AG08395 (cell line): ENCODE measurements at regions not wholly inside any gene's neighbourhood (a gene's known extent, or its start where the extent isn't known, plus 50 kb on each side); places are given as distances from the start of the nearest gene placed in this dataset.

Experiments
- DNase-seq: peaks from one replicate; pipeline ENCODE4 v3.0.0; 2012; ENCODE audit warnings: mixed read lengths, low spot score

DNA sequence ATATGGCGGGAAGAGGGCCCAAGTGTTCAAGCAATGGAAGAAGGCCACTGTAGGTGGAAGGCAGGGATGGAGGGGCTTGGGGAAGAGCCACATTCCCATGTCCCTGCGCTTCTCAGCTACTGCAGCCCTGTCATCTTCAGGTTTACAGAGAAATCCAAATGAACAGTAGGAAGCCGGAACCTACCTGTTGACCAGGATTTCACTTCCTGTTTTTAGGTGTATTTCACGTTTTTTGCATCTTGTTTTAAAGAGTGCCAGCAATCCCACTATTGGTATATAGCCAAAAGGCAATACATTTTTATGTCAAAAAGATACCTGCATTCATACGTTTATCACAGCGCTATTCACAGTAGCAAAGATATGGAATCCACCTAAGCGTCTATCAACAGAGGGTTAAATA lies 159.2 kb downstream of the SLC35B3 start:
- no peak for DNase-seq

DNA sequence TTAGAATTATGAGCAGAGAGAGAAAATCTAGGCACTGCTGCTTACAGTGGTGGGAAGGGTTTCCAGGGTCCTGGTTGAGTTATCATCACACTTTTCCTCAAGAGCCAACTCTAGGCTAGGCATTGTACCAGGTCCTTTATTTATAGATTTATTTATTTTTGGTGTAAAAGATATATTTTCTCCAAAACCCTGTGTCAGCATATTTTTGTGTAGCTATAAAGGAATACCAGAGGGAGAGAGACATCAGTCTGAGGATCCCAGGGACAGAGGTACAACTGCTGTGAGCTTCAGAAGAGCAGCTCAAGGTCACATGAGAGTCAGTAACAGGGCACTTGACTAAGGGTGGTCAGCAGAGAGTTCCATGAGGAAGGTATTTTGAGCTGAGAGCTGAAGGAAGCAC lies 159.7 kb downstream of the SLC35B3 start:
- DNase-seq: no peak

DNA sequence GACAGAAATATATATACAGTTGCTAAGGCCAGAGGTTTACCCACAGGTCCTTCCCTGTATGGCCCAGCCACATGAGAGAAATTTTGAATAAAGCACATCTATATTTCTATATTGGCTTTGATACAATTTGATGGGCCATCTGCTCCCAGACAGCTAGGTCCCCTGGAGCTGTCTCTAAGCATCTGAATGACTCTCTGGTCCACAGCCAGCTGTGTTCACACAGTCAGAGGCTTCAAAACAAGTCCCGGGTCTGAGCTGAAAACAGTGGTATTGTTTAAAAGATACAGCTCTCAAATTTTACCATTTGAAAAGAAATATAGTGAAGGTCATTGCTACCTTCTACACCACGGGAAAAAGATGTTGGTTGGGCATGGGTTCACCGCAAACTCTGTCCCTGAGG lies 161.1 kb downstream of the SLC35B3 start:
- no peak for DNase-seq

GRCh38 chr6:8269872-8270454 lies 165.4 kb downstream of the SLC35B3 start:
- DNase-seq: no peak

- no peak for DNase-seq
These were observed 166.3 kb downstream of the SLC35B3 start for GRCh38 chr6:8269094-8269493.

DNA sequence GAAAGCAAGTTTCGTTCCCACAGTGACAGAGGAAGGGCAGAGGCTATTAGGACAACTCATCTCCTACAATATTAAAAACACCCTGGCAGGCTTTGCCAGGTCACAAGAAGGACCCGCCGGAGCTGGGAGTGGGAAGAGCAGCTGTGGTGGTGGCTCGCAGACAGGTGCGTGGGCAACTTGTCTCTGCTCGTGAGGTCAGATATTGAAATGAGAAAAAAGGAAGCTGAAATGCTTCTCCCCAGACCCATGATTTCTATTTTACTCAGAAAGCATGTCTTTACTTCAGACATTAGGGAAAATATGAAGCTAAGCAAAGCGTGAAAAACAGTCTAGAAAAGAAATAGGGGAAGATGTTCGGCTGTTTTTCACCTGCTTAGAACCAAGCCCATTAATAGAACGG lies 166.3 kb upstream of the EEF1E1 start:
- DNase-seq: no peak

DNA sequence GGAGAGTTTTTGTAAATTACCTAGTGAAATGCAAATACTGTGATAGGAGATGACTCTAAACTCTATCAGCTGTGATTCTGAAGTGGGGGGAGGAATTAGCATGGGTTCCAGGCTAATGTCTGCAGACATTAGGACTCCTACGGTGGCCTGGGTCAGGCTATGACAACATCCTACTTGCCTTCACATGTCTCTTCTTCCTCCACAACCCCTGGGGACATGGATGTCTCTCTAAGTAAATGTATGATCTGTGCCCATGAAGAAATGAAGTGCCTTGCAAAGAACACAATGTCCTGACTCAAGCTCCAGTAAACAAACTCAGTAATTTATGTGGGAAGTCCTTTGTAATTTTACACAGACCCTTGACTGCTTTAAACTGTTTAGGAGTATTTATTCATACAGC lies 165.8 kb upstream of the EEF1E1 start:
- no peak for DNase-seq

DNA sequence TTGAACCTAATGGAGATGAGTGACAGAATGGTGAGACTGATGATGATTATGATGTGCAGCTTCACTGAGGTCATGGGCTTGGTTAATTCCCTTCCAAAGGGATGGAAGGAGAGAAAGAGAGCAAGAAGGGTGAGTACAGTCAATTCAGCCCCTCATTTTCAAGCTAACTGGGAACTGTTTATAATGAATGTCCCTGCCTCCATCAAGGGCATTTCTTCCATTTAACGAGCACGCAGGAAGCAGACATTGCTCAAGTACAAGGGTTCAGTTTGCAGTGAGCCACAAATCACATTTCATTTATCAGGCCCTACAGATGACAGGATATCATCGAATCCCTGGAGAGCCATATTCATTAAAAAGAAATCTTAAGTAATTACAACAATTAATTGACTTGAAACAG lies 158.3 kb upstream of the EEF1E1 start:
- DNase-seq: no peak

- no peak for DNase-seq
These were observed 144.1 kb upstream of the EEF1E1 start for GRCh38 chr6:8246403-8246802.

DNA sequence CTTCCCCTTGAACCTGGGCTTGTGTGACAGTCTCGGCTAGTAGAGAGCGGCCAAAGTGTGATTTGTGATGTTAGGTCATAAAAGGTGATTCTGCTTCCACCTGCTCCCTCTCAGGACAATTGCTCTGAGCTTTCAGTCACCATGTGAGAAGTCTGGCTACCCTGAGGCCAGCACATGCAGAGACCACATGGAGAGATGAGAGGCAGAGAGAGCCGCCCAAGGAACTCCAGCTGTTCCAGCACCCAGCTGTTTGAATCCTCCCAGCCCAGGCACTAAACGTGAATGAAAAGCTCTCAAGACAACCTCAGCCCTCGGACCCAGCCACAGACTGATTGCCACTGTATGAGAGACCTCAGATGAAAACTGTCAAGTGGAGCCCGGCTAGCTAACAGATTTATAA lies 143.4 kb upstream of the EEF1E1 start:
- no peak for DNase-seq

GRCh38 chr6:8243475-8243874 lies 141.1 kb upstream of the EEF1E1 start:
- no peak for DNase-seq

DNA sequence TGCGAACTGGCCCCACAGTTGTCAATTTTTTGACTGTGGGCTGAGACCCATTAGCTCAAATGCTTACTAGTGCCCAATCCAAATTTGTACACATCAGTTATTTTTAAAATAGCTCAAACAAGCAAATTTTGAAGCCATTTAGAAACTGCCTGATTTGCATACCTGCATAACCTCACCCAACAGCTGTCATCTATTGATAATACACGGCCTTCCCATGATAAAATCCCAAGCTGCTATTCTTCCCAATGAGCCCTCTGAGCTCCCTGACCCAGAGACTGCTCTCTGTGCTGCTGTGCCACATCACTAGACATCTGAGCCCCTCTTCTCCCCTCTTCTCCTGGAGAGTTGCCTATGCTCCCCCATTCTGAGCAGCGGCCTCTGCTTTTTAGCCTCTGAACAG lies 140.5 kb upstream of the EEF1E1 start:
- no peak for DNase-seq

GRCh38 chr6:8240301-8240700 lies 138.0 kb upstream of the EEF1E1 start:
- DNase-seq: no peak

DNA sequence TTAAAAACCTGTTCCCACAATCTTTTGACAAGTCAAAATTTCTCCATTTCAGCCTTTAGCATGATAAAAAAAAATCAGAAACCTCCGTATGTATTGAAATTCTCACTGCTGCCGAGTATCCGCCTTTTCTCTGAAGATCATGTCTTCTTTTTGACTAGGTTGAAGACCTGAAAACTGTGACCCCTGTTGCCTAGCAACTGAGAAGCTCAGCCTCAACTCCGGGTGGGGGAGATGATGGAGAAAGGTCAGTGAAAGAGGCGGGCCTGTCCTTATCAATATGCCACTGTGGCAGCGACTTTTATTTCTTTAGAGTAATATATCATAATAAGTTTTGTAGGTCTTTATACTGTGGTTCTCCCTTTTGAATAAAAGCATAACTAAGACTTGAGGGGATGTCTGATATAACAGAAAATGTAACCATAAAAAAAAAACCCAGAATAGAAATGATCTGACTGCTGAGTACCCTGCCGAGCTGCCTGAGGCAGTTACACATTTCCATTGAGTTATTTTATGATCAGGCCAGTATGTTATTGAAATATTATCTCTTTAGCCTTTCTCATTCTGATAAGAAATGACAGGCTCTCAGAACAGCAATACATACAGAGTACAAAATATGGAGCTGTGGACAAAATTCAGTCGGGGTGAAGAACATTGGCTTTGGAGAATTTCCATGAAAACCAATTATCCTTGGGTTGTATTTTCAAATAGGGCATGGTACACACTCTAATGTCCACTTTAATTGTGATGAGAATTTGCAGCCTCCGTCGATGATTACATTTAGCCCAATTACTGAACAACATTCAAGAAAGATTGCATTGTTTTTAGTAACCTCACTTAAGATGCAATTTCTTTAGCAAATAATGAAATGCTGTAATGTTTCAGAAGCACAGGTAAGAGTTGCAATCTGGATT lies 136.7 kb upstream of the EEF1E1 start:
- DNase-seq: no peak

DNA sequence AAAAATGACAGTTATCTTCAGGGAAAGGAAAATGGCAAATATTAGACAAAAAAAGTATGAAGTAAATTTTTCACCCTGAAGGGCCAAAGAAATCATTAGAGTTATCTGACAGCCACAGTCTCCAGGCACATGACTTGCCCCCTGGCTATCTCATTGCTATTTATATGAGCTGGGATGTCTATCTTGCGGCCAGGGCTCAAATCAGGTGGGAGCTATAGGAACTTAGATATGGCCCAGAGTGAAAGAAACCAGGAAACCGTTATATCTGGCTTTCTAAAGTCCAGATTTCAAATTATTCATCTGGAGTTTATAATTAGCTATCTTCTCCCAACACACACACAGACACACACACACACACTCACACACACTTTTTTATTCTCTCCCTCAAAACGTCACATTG lies 135.3 kb upstream of the EEF1E1 start:
- no peak for DNase-seq

GRCh38 chr6:8236956-8237355 lies 134.6 kb upstream of the EEF1E1 start:
- DNase-seq: no peak

DNA sequence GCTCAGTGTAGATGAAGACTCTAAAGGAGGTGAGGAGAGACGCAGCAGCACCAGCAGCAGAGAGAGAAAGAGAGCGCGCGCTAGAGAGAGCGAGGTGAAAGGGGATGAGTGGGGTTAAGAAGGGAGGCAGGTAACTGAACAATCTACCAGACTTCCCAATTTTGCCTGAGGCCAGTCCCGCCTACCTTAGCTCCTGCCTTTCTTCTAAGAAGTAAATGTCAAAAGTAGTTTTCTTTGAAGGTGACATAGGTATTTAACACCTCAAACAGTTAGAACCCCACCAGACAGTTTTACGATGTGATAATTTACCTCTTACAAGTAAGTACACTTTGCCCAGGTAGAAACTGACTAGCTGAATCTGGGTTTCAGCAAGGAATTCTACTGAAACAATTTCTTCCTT lies 132.0 kb upstream of the EEF1E1 start:
- no peak for DNase-seq

DNA sequence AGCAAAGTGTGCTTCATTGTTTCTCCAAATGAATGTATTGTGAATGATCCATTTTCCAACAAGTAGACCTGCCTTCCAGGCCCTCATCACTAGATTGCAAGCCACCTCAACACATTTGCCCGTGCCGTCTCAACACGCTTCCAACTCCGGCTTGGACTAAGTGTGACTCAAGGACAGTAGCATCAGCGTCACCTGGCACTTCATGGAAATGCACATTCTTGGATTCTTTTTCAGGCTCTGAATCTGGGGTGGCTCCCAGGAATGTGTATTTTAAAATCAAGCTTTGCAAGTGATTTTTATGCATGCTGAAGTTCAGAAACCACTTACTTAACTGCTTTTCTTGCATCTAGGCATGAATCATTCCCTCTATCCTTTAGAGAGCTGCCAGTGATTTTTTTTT lies 129.6 kb upstream of the EEF1E1 start:
- DNase-seq: no peak

DNA sequence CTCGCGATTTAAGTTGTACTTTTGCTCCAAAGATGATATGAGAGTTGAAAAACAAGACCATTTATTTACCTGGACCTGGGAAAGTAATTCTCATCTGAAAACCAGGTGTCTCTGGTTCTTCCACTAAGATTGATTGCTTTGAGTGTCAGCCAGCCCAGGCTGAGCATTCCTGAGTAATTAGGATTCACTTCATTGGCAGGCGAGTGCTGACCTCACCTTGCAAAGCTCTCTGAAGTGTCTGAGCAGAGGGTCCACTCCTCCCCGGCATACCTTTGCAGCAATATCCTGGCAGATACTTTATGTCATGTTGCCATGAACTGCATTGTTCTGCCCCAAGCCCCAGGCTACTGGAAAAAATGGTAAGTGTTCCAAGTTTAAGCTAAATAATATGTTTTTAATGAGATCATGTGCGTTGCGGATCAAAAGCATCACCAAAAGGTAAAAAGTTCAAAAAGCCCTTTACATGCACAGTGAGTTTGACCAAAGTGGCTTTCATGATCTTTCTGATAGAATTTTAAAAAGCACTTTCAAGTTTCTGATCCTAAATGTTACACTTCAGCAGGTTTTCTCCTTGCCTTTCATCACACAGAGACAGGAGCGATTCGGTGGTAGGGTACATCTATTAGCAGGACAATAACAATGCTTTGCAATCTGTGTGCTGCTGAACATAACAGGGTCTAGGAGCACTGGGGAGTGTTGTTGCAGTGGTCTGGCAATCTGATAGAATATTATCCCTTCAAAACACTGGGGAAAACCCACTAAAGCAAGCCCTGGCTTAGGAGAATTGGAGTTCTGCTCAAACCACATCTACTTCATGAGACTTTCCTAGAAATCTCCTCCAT lies 127.8 kb upstream of the EEF1E1 start:
- no peak for DNase-seq

DNA sequence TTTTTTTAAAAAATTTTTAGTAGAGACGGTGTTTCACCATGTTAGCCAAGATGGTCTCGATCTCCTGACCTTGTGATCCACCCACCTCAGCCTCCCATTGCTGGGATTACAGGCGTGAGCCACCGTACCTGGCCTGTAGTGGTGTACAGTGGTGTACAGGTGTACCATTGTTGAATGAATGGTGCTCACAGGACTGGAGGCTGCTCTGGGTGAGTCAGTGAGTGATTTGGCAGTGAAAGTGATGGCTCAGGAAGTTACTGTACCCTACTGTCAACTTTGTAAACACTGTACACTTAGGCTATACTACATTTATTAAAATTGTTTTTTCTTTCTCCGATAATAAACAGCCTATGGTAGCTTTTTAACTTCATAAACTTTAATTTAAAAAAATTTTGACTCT lies 122.8 kb upstream of the EEF1E1 start:
- DNase-seq: no peak

GRCh38 chr6:8223678-8224077 lies 121.3 kb upstream of the EEF1E1 start:
- no peak for DNase-seq

DNA sequence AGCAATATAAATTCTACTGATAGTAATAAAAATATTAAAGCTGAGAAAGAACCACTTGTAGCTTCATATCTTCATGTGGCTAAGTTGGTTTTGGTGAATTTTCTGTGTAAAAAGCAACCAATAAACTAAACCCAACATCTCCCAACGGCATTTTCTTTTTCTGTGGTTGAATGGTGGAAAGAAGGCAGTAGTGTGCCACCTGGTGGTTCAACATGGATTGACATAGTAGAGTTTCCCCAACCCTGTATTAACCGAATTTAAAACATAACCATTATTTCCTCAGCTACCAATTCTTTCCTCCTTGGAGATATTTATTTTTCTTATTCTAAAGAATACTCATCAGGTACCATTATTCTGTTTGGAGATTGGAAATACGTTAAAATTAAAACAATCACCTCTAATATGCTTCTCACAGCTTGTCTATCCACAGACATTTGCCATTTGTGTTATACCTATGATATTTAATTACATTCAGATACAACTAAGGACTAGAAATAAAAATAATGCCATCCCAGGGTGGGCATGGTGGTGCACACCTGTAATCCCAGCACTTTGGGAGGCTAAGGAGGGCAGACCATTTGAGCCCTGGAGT lies 117.1 kb upstream of the EEF1E1 start:
- peak; percentile 65 for DNase-seq

DNA sequence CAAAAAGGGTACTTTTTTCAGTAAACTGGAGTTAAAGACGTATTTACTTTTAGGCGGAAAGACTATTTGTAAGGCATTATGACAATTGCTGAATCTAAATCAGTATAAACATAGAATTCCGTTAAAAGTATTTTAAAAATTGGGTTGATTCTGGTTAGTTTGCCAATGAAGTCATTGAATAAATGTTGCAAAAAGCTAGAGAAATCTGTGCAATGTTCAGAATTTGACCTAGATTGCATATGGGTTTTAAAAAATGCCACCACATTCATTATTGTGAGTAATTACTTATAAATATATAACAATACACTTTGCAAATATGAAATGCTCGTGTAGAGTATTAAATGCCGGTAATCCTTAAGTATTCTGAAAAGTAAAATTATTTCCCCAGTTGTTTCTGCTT lies 116.5 kb upstream of the EEF1E1 start:
- no peak for DNase-seq
